Activated naive CD4-positive, alpha-beta T cell treated with anti-CD3 and anti-CD28 coated beads for 36 hours (primary cell): ENCODE measurements at regions not wholly inside any gene's neighbourhood (a gene's known extent, or its start where the extent isn't known, plus 50 kb on each side); places are given as distances from the start of the nearest gene placed in this dataset.

Experiments
- CTCF ChIA-PET: fragments of 350-600 bp; sonication (Branson Sonifier 250); formaldehyde crosslinking; loops from one replicate; lab custom pipeline; 2021; ENCODE audit warnings: antibody characterized with exemption; lab: Charles Lee
- DNase-seq: peaks from one replicate; pipeline ENCODE4 v3.0.0-alpha.2; 2020
- H3K27ac Mint-ChIP-seq: one replicate; pipeline ENCODE4 v1.8.0; 2021; ENCODE audit warnings: mild to moderate bottlenecking, mixed read lengths
- H3K27me3 Mint-ChIP-seq: one replicate; pipeline ENCODE4 v1.8.0; 2021; ENCODE audit warnings: low read depth, mixed read lengths
- H3K36me3 Mint-ChIP-seq: one replicate; pipeline ENCODE4 v1.8.0; 2021; ENCODE audit warnings: low read depth, mixed read lengths
- H3K4me1 Mint-ChIP-seq: one replicate; pipeline ENCODE4 v1.8.0; 2021; ENCODE audit warnings: low read depth, mixed read lengths
- H3K4me3 Mint-ChIP-seq: one replicate; pipeline ENCODE4 v1.8.0; 2021; ENCODE audit warnings: mild to moderate bottlenecking, moderate library complexity, mixed read lengths
- H3K9me3 Mint-ChIP-seq: one replicate; pipeline ENCODE4 v1.8.0; 2021; ENCODE audit warnings: mixed read lengths
- intact Hi-C: fragments of 100-400 bp; cut with micrococcal nuclease; formaldehyde crosslinking; loops from one replicate; pipeline ENCODE4 v1.15.1; 2023

DNA sequence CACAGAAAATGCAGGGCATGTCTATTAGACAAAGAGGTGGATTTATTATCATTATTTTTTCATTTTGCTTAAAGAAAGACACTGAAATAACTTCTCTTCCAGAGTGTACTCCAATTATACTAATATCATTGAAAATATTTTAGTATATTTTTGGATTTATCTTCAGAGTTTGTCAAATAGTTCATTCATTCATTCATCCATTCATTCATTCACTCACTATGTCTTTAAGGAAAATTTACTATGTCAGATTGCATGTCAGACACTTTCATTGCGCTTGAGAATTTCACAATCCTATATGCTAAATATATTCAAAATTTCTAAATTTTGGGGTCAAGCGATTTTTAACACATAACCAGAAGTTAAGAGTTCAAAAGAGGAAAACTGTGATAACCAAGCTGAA, 479.1 kb downstream of the ZEB2 start:
- H3K4me3 Mint-ChIP-seq = no peak overlapping the region
- H3K4me1 Mint-ChIP-seq = no peaks in the 10 kb centered on the region

GRCh38 chr2:144032566-144032965, 487.4 kb downstream of the ZEB2 start:
- Mint-ChIP-seq H3K9me3 (no peaks in the 10 kb centered on the region), H3K4me1 (no peaks in the 10 kb centered on the region), H3K4me3 (no peak overlapping the region), H3K27ac (no peak overlapping the region), H3K27me3 (no peaks in the 10 kb centered on the region), H3K36me3 (no peaks in the 10 kb centered on the region)
- DNase-seq = no peak
- CTCF ChIA-PET = no interaction called here
- intact Hi-C loops = no loop called here

More for the DNA sequence above, 479.1 kb downstream of the ZEB2 start:
- CTCF ChIA-PET = no interaction called here
- intact Hi-C loops = no loop called here
- Mint-ChIP-seq H3K36me3 (no peaks in the 10 kb centered on the region), H3K9me3 (no peaks in the 10 kb centered on the region), H3K27ac (no peak overlapping the region), H3K27me3 (no peaks in the 10 kb centered on the region)
- DNase-seq = no peak

DNA sequence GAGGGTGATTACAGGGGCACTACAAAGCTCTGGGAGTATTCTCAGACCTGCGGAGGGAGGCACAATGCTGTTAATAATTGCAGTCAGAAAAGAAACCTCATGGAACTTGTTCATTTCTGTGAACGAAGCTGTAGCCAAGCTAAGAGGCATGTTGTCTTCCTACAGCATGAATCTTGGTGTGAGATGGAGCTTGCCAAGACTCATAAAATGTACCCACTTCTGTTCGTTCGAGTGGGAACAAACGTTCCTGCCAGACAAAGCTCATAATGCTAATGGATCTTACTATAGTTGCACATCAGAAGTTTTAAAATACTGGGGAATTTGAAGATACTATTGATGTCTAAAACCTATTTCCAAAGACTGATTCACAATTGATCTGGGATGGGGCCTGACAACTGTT, 489.1 kb downstream of the ZEB2 start:
- no peak for DNase-seq
- no peak overlapping the region for H3K4me3 Mint-ChIP-seq
- H3K4me1 Mint-ChIP-seq = no peaks in the 10 kb centered on the region
- H3K9me3 Mint-ChIP-seq = no peaks in the 10 kb centered on the region
- intact Hi-C loops = no loop called here
- no peaks in the 10 kb centered on the region for H3K27me3 Mint-ChIP-seq
- CTCF ChIA-PET = interaction anchor here (0.5 to 0.7 kb wide), 3 partner anchors 341 to 1781 kb away, joined by 3 read pairs; no protein-coding TSS in a partner anchor
- H3K36me3 Mint-ChIP-seq = no peaks in the 10 kb centered on the region
- no peak overlapping the region for H3K27ac Mint-ChIP-seq

- no peaks in the 10 kb centered on the region for H3K9me3 Mint-ChIP-seq
- H3K36me3 Mint-ChIP-seq = peaks cover 2% of the 10 kb centered on the region
- H3K27ac Mint-ChIP-seq = no peak overlapping the region
- CTCF ChIA-PET = no interaction called here
- no peaks in the 10 kb centered on the region for H3K27me3 Mint-ChIP-seq
- H3K4me3 Mint-ChIP-seq = no peak overlapping the region
- no peaks in the 10 kb centered on the region for H3K4me1 Mint-ChIP-seq
- intact Hi-C loops = no loop called here
- DNase-seq = no peak
These were observed 492.3 kb downstream of the ZEB2 start for GRCh38 chr2:144027593-144027992.

- no peaks in the 10 kb centered on the region for H3K4me1 Mint-ChIP-seq
- intact Hi-C loops = no loop called here
- CTCF ChIA-PET = no interaction called here
- H3K27ac Mint-ChIP-seq = no peak overlapping the region
- H3K36me3 Mint-ChIP-seq = peaks cover 2% of the 10 kb centered on the region
- no peaks in the 10 kb centered on the region for H3K27me3 Mint-ChIP-seq
- no peaks in the 10 kb centered on the region for H3K9me3 Mint-ChIP-seq
- DNase-seq = no peak
- H3K4me3 Mint-ChIP-seq = no peak overlapping the region
These were observed 493.2 kb downstream of the ZEB2 start for GRCh38 chr2:144026753-144027152.

- Mint-ChIP-seq H3K9me3 (no peaks in the 10 kb centered on the region), H3K4me1 (peaks cover under 1% of the 10 kb centered on the region), H3K27ac (no peak overlapping the region), H3K36me3 (peaks cover 2% of the 10 kb centered on the region), H3K4me3 (no peak overlapping the region), H3K27me3 (no peaks in the 10 kb centered on the region)
- intact Hi-C loops = no loop called here
- no peak for DNase-seq
- CTCF ChIA-PET = no interaction called here
These were observed 499.9 kb downstream of the ZEB2 start for GRCh38 chr2:144020047-144020446.

GRCh38 chr2:144015655-144016245, 504.2 kb downstream of the ZEB2 start:
- intact Hi-C loops = no loop called here
- Mint-ChIP-seq H3K9me3 (no peaks in the 10 kb centered on the region), H3K27ac (no peak overlapping the region), H3K36me3 (no peaks in the 10 kb centered on the region), H3K4me3 (no peak overlapping the region), H3K27me3 (no peaks in the 10 kb centered on the region), H3K4me1 (peaks cover 8% of the 10 kb centered on the region)
- CTCF ChIA-PET = interaction anchor here (0.7 to 1.1 kb wide), 2 partner anchors 11 to 22 kb away, joined by 3 read pairs; no protein-coding TSS in a partner anchor
- DNase-seq = no peak

- Mint-ChIP-seq H3K27me3 (no peaks in the 10 kb centered on the region), H3K4me3 (no peak overlapping the region), H3K9me3 (no peaks in the 10 kb centered on the region), H3K36me3 (no peaks in the 10 kb centered on the region), H3K4me1 (peaks cover 8% of the 10 kb centered on the region), H3K27ac (no peak overlapping the region)
- intact Hi-C loops = no loop called here
- DNase-seq = no peak
- CTCF ChIA-PET = interaction anchor here (1.1 kb wide), 1 partner anchor 11 kb away, joined by 3 read pairs; no protein-coding TSS in a partner anchor
These were observed 504.9 kb downstream of the ZEB2 start for GRCh38 chr2:144015036-144015435.

- Mint-ChIP-seq H3K27me3 (no peaks in the 10 kb centered on the region), H3K36me3 (no peaks in the 10 kb centered on the region), H3K4me3 (no peak overlapping the region), H3K27ac (no peak overlapping the region), H3K4me1 (peaks cover 8% of the 10 kb centered on the region), H3K9me3 (no peaks in the 10 kb centered on the region)
- intact Hi-C loops = no loop called here
- DNase-seq = no peak
- CTCF ChIA-PET = no interaction called here
These were observed 505.8 kb downstream of the ZEB2 start for GRCh38 chr2:144014103-144014502.

DNA sequence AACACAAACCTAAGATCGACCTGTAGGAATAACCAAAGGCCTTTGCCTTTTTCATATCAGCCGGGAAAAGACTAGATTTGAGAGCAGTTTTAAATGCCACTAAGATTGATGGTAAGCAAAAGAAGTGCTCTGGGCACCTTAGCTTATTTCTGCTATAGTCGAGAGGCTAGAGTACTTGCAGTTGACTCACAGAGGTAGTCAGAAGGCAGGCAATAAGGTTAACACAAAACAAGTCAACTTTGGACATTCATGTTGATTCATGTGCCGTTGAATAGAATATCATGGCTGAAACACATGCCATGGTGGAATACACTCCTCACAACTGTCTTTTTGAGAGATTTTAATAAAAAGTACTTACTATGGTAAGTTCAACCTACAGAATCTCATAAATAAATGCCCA, 507.6 kb downstream of the ZEB2 start:
- Mint-ChIP-seq H3K27ac (no peak overlapping the region), H3K4me1 (peaks cover 8% of the 10 kb centered on the region), H3K36me3 (no peaks in the 10 kb centered on the region), H3K27me3 (no peaks in the 10 kb centered on the region), H3K9me3 (no peaks in the 10 kb centered on the region), H3K4me3 (no peak overlapping the region)
- CTCF ChIA-PET = no interaction called here
- no peak for DNase-seq
- intact Hi-C loops = no loop called here

- Mint-ChIP-seq H3K27me3 (no peaks in the 10 kb centered on the region), H3K9me3 (no peaks in the 10 kb centered on the region), H3K4me1 (peaks cover 8% of the 10 kb centered on the region), H3K36me3 (no peaks in the 10 kb centered on the region), H3K4me3 (no peak overlapping the region), H3K27ac (no peak overlapping the region)
- no peak for DNase-seq
- CTCF ChIA-PET = no interaction called here
- intact Hi-C loops = no loop called here
These were observed 508.4 kb downstream of the ZEB2 start for GRCh38 chr2:144011553-144011952.

- H3K36me3 Mint-ChIP-seq = peaks cover 3% of the 10 kb centered on the region
- no peak overlapping the region for H3K27ac Mint-ChIP-seq
- H3K4me3 Mint-ChIP-seq = no peak overlapping the region
- H3K4me1 Mint-ChIP-seq = peaks cover 8% of the 10 kb centered on the region
- intact Hi-C loops = no loop called here
- no peak for DNase-seq
- no peaks in the 10 kb centered on the region for H3K9me3 Mint-ChIP-seq
- CTCF ChIA-PET = interaction anchor here (0.6 kb wide), 1 partner anchor 270 kb away, joined by 3 read pairs; no protein-coding TSS in a partner anchor
- H3K27me3 Mint-ChIP-seq = no peaks in the 10 kb centered on the region
These were observed 508.8 kb downstream of the ZEB2 start for GRCh38 chr2:144011098-144011497.

DNA sequence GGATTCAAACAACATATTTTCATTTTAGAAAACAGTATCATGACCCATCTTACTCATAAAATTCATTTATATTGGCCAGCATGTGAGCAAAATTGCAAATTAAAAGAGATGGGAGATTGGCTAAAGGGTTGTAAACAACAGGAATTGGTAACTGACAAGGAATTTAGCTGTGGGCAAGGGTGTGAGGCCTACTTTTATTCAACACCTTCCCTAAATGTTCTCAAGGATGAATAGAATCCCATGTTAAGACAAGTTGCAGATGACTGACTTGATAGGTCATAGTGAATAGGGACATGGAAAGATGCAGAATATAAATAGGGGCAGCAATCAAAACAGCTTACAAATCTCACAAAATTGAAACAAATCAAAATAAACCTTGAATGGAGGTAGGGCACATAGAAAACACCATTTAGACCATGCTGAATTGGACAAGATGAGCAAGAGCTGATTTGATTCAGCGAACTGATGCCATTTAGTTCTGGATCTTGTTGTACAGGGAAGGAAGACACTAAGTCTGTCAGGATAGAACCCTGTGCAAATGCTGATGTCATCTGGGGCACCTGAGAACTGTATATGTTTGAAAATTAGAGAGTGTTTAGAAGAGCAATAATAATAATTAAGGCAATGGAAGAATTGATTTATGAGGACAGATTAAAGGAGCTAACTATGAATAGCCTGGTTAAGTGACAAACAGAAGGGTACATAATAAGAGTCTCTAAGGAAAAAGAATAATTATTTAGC, 509.7 kb downstream of the ZEB2 start:
- DNase-seq = no peak
- H3K27me3 Mint-ChIP-seq = no peaks in the 10 kb centered on the region
- H3K4me1 Mint-ChIP-seq = peaks cover 8% of the 10 kb centered on the region
- H3K4me3 Mint-ChIP-seq = no peak overlapping the region
- CTCF ChIA-PET = interaction anchor here (0.6 kb wide), 2 partner anchors 193 to 270 kb away, joined by 3 read pairs; no protein-coding TSS in a partner anchor
- intact Hi-C loops = no loop called here
- no peaks in the 10 kb centered on the region for H3K9me3 Mint-ChIP-seq
- no peak overlapping the region for H3K27ac Mint-ChIP-seq
- peaks cover 4% of the 10 kb centered on the region for H3K36me3 Mint-ChIP-seq
